ENCODE measurements at regions not wholly inside any gene's neighbourhood (a gene's known extent, or its start where the extent isn't known, plus 50 kb on each side); places are given as distances from the start of the nearest gene placed in this dataset.

- no peak overlapping the region for H3K27ac Mint-ChIP-seq
- no peak overlapping the region for H3K4me3 Mint-ChIP-seq
- no peak overlapping the region for H2AFZ ChIP-seq (replicated peaks)
Observed at GRCh38 chr2:17282826-17283225, 235.4 kb downstream of the RAD51AP2 start.

GRCh38 chr2:17282245-17282644 lies 236.0 kb downstream of the RAD51AP2 start:
- no peaks in the 10 kb centered on the region for H4K20me1 ChIP-seq (ENCODE audit: low read depth)
- no peaks in the 10 kb centered on the region for H3K79me2 ChIP-seq (ENCODE audit: low read depth)
- TF ChIP-seq EZH2phosphoT487 (IDR thresholded peaks at IDR 0.05) (no peak), EZH2 (IDR thresholded peaks at IDR 0.05) (no peak), CTCF (IDR thresholded peaks at IDR 0.05) (no peak)
- H3K4me2 ChIP-seq = no peak overlapping the region
- Mint-ChIP-seq H3K27me3 (ENCODE audit: insufficient read depth, low read depth) (no peaks in the 10 kb centered on the region), H3K4me1 (no peaks in the 10 kb centered on the region), H3K9me3 (no peaks in the 10 kb centered on the region), H3K36me3 (no peaks in the 10 kb centered on the region), H3K4me3 (no peak overlapping the region), H3K27ac (no peak overlapping the region)
- no peaks in the 10 kb centered on the region for H3K27me3 ChIP-seq
- no peaks in the 10 kb centered on the region for H3K4me1 ChIP-seq
- H3F3A ChIP-seq (ENCODE audit: low read depth) = no peaks in the 10 kb centered on the region
- no peak overlapping the region for H3K27ac ChIP-seq
- no peaks in the 10 kb centered on the region for H3K9me3 ChIP-seq (ENCODE audit: low read depth)
- no peak overlapping the region for H2AFZ ChIP-seq (replicated peaks)
- DNase-seq (ENCODE audit: low spot score) = no peak
- no peak overlapping the region for H3K4me3 ChIP-seq
- H3K9ac ChIP-seq = no peak overlapping the region
- H3K36me3 ChIP-seq = no peaks in the 10 kb centered on the region

More at GRCh38 chr2:17282826-17283225, 235.4 kb downstream of the RAD51AP2 start:
- no peak for TF ChIP-seq EZH2phosphoT487 (IDR thresholded peaks at IDR 0.05)
- no peak for TF ChIP-seq EZH2 (IDR thresholded peaks at IDR 0.05)
- TF ChIP-seq CTCF (IDR thresholded peaks at IDR 0.05) = no peak
- no peak overlapping the region for H3K27ac ChIP-seq
- no peaks in the 10 kb centered on the region for H4K20me1 ChIP-seq (ENCODE audit: low read depth)
- H3K36me3 Mint-ChIP-seq = no peaks in the 10 kb centered on the region
- H3K36me3 ChIP-seq = no peaks in the 10 kb centered on the region
- H3K9ac ChIP-seq = no peak overlapping the region
- H3F3A ChIP-seq (ENCODE audit: low read depth) = no peaks in the 10 kb centered on the region
- no peaks in the 10 kb centered on the region for H3K27me3 ChIP-seq
- H3K4me1 ChIP-seq = no peaks in the 10 kb centered on the region
- no peak overlapping the region for H3K4me3 ChIP-seq
- no peak for DNase-seq (ENCODE audit: low spot score)
- H3K9me3 ChIP-seq (ENCODE audit: low read depth) = no peaks in the 10 kb centered on the region
- H3K4me1 Mint-ChIP-seq = no peaks in the 10 kb centered on the region
- no peaks in the 10 kb centered on the region for H3K27me3 Mint-ChIP-seq (ENCODE audit: insufficient read depth, low read depth)
- no peaks in the 10 kb centered on the region for H3K79me2 ChIP-seq (ENCODE audit: low read depth)
- no peaks in the 10 kb centered on the region for H3K9me3 Mint-ChIP-seq
- no peak overlapping the region for H3K4me2 ChIP-seq

GRCh38 chr2:17276220-17276619 lies 242.0 kb downstream of the RAD51AP2 start:
- no peak for DNase-seq (ENCODE audit: low spot score)
- H3K27me3 ChIP-seq = no peaks in the 10 kb centered on the region
- H3K9me3 Mint-ChIP-seq = no peaks in the 10 kb centered on the region
- H3K4me1 ChIP-seq = no peaks in the 10 kb centered on the region
- no peak overlapping the region for H3K4me2 ChIP-seq
- H3K36me3 Mint-ChIP-seq = no peaks in the 10 kb centered on the region
- TF ChIP-seq CTCF (IDR thresholded peaks at IDR 0.05) = no peak
- TF ChIP-seq EZH2phosphoT487 (IDR thresholded peaks at IDR 0.05) = no peak
- no peak overlapping the region for H3K4me3 ChIP-seq
- H3K4me3 Mint-ChIP-seq = no peak overlapping the region
- no peaks in the 10 kb centered on the region for H3K79me2 ChIP-seq (ENCODE audit: low read depth)
- H2AFZ ChIP-seq (replicated peaks) = no peak overlapping the region
- no peaks in the 10 kb centered on the region for H3K36me3 ChIP-seq
- no peak overlapping the region for H3K27ac Mint-ChIP-seq
- H3F3A ChIP-seq (ENCODE audit: low read depth) = no peaks in the 10 kb centered on the region
- H3K27me3 Mint-ChIP-seq (ENCODE audit: insufficient read depth, low read depth) = peaks cover 3% of the 10 kb centered on the region
- H3K27ac ChIP-seq = no peak overlapping the region
- H3K9me3 ChIP-seq (ENCODE audit: low read depth) = no peaks in the 10 kb centered on the region
- H4K20me1 ChIP-seq (ENCODE audit: low read depth) = no peaks in the 10 kb centered on the region
- no peak overlapping the region for H3K9ac ChIP-seq
- no peaks in the 10 kb centered on the region for H3K4me1 Mint-ChIP-seq

Measured in neural progenitor cell (in vitro differentiated cells).